ENCODE measurements at regions not wholly inside any gene's neighbourhood (a gene's known extent, or its start where the extent isn't known, plus 50 kb on each side); places are given as distances from the start of the nearest gene placed in this dataset.

DNA sequence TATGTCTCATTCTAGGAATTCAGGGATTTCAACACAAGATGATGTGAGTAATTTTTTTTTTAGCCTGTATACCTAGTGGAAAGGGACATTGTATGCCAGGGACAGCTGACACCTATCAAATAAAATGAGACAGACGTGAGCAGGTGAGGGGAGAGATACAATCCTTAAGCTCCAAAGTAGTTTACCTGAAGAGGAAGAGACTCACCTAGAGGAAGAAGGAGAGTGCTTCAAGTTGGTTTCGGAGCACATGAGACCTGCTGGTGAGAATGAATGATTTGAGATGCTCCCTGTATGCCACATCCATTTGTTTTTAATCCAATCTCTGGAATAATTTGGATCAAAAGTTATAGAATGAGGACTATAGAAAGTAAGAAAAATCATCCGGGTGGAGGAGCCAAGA is 915.4 kb upstream of the FBXO33 start:
- no peak overlapping the region for H3K9ac ChIP-seq (ENCODE audit: low read depth in 1 of 2, low read length in 2 of 2)
- DNase-seq (ENCODE audit: low spot score), result no peak
- no peaks in the 10 kb centered on the region for H3K27me3 ChIP-seq (ENCODE audit: control insufficient read depth in 4 of 4, insufficient read depth in 4 of 4, low read length in 3 of 4)
- no peak overlapping the region for H3K4me3 ChIP-seq (ENCODE audit: low read depth in 1 of 3, low read length in 3 of 3)
- WGBS, result 74% methylated on average over 3 of the region's 3 CpGs
- TF ChIP-seq, protein P1, sequence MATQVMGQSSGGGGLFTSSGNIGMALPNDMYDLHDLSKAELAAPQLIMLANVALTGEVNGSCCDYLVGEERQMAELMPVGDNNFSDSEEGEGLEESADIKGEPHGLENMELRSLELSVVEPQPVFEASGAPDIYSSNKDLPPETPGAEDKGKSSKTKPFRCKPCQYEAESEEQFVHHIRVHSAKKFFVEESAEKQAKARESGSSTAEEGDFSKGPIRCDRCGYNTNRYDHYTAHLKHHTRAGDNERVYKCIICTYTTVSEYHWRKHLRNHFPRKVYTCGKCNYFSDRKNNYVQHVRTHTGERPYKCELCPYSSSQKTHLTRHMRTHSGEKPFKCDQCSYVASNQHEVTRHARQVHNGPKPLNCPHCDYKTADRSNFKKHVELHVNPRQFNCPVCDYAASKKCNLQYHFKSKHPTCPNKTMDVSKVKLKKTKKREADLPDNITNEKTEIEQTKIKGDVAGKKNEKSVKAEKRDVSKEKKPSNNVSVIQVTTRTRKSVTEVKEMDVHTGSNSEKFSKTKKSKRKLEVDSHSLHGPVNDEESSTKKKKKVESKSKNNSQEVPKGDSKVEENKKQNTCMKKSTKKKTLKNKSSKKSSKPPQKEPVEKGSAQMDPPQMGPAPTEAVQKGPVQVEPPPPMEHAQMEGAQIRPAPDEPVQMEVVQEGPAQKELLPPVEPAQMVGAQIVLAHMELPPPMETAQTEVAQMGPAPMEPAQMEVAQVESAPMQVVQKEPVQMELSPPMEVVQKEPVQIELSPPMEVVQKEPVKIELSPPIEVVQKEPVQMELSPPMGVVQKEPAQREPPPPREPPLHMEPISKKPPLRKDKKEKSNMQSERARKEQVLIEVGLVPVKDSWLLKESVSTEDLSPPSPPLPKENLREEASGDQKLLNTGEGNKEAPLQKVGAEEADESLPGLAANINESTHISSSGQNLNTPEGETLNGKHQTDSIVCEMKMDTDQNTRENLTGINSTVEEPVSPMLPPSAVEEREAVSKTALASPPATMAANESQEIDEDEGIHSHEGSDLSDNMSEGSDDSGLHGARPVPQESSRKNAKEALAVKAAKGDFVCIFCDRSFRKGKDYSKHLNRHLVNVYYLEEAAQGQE (IDR thresholded peaks at IDR 0.05), result no peak
- TF ChIP-seq, protein P2, sequence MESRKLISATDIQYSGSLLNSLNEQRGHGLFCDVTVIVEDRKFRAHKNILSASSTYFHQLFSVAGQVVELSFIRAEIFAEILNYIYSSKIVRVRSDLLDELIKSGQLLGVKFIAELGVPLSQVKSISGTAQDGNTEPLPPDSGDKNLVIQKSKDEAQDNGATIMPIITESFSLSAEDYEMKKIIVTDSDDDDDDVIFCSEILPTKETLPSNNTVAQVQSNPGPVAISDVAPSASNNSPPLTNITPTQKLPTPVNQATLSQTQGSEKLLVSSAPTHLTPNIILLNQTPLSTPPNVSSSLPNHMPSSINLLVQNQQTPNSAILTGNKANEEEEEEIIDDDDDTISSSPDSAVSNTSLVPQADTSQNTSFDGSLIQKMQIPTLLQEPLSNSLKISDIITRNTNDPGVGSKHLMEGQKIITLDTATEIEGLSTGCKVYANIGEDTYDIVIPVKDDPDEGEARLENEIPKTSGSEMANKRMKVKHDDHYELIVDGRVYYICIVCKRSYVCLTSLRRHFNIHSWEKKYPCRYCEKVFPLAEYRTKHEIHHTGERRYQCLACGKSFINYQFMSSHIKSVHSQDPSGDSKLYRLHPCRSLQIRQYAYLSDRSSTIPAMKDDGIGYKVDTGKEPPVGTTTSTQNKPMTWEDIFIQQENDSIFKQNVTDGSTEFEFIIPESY (IDR thresholded peaks at IDR 0.05), result no peak
- TF ChIP-seq HNF4A (conservative IDR thresholded peaks at IDR 0.05) (no peak), EGR1 (IDR thresholded peaks at IDR 0.05; ENCODE audit: low read depth in 2 of 2) (no peak), YY1 (IDR thresholded peaks at IDR 0.05) (no peak), CTCF (IDR thresholded peaks at IDR 0.05; ENCODE audit: low read depth, low read length, missing input control) (no peak), SP1 (IDR thresholded peaks at IDR 0.05) (no peak), FOXA1 (IDR thresholded peaks at IDR 0.05) (no peak), JUND (IDR thresholded peaks at IDR 0.05) (no peak), NR2F2 (IDR thresholded peaks at IDR 0.05) (no peak), RAD21 (IDR thresholded peaks at IDR 0.05) (no peak), HNF4G (IDR thresholded peaks at IDR 0.05) (no peak), RXRA (IDR thresholded peaks at IDR 0.05) (no peak), ATF3 (IDR thresholded peaks at IDR 0.05) (no peak)
- TF ChIP-seq, protein P3, sequence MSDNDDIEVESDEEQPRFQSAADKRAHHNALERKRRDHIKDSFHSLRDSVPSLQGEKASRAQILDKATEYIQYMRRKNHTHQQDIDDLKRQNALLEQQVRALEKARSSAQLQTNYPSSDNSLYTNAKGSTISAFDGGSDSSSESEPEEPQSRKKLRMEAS (IDR thresholded peaks at IDR 0.05), result no peak
- no peak overlapping the region for H3K27ac ChIP-seq (ENCODE audit: low read depth in 1 of 2, low read length in 2 of 2)
- no peaks in the 10 kb centered on the region for H3K4me1 ChIP-seq (ENCODE audit: control insufficient read depth in 4 of 4, insufficient read depth in 4 of 4, low read length in 3 of 4)
- no peaks in the 10 kb centered on the region for H3K9me3 ChIP-seq (ENCODE audit: control insufficient read depth in 4 of 4, low read length in 3 of 4)
- H3K36me3 ChIP-seq (ENCODE audit: control insufficient read depth in 4 of 4, insufficient read depth in 3 of 4, low read depth in 1 of 4, low read length in 3 of 4), result no peaks in the 10 kb centered on the region

DNA sequence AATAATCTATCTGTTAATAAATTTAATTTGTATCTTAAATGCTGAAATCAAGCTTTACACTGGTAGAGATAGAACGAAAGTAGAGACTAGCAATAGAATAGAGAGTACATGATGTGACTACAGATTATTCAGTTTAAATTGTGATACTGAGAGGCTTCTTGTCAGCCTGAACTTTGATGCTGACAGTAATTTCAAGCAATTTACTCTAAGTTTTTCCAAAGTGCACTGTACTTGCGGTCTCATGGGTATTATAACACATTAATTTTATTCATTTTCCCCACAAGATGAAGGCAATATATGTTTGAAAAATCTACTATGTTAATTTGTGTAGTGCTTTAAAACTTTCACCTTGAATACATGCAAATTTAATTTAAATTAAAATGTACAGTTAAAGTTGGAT is 914.0 kb upstream of the FBXO33 start:
- Histone ChIP-seq H3K36me3 (ENCODE audit: control insufficient read depth in 4 of 4, insufficient read depth in 3 of 4, low read depth in 1 of 4, low read length in 3 of 4) (no peaks in the 10 kb centered on the region), H3K27me3 (ENCODE audit: control insufficient read depth in 4 of 4, insufficient read depth in 4 of 4, low read length in 3 of 4) (no peaks in the 10 kb centered on the region), H3K27ac (ENCODE audit: low read depth in 1 of 2, low read length in 2 of 2) (no peak overlapping the region), H3K4me3 (ENCODE audit: low read depth in 1 of 3, low read length in 3 of 3) (no peak overlapping the region), H3K9ac (ENCODE audit: low read depth in 1 of 2, low read length in 2 of 2) (no peak overlapping the region), H3K4me1 (ENCODE audit: control insufficient read depth in 4 of 4, insufficient read depth in 4 of 4, low read length in 3 of 4) (no peaks in the 10 kb centered on the region), H3K9me3 (ENCODE audit: control insufficient read depth in 4 of 4, low read length in 3 of 4) (no peaks in the 10 kb centered on the region)
- 83% methylated on average over 2 of the region's 2 CpGs for WGBS
- DNase-seq (ENCODE audit: low spot score), result no peak
- TF ChIP-seq YY1 (IDR thresholded peaks at IDR 0.05), result no peak
- no peak for TF ChIP-seq JUND (IDR thresholded peaks at IDR 0.05)
- no peak for TF ChIP-seq EGR1 (IDR thresholded peaks at IDR 0.05; ENCODE audit: low read depth in 2 of 2)
- TF ChIP-seq, protein P1 (IDR thresholded peaks at IDR 0.05), result no peak
- TF ChIP-seq RXRA (IDR thresholded peaks at IDR 0.05), result no peak
- TF ChIP-seq FOXA1 (IDR thresholded peaks at IDR 0.05), result no peak
- TF ChIP-seq HNF4G (IDR thresholded peaks at IDR 0.05), result no peak
- TF ChIP-seq RAD21 (IDR thresholded peaks at IDR 0.05), result no peak
- no peak for TF ChIP-seq HNF4A (conservative IDR thresholded peaks at IDR 0.05)
- no peak for TF ChIP-seq SP1 (IDR thresholded peaks at IDR 0.05)
- TF ChIP-seq GABPA (IDR thresholded peaks at IDR 0.05 in 1 of 2, conservative IDR thresholded peaks at IDR 0.05 in 1 of 2), result no peak
- TF ChIP-seq, protein P2 (IDR thresholded peaks at IDR 0.05), result no peak
- TF ChIP-seq, protein P3 (IDR thresholded peaks at IDR 0.05), result no peak
- no peak for TF ChIP-seq ATF3 (IDR thresholded peaks at IDR 0.05)
- TF ChIP-seq FOXA2 (IDR thresholded peaks at IDR 0.05), result no peak
